Right lobe of liver (tissue), 4 donors: ENCODE measurements at regions not wholly inside any gene's neighbourhood (a gene's known extent, or its start where the extent isn't known, plus 50 kb on each side); places are given as distances from the start of the nearest gene placed in this dataset.

Experiments
- CTCF ChIP-seq, 4 donors: fragments of 200-600 bp in 3 of 4; fragments of 450-650 bp in 1 of 4; IDR thresholded peaks; one replicate each; pipeline versions ENCODE4 v1.5.1 to v1.8.0; 2016 to 2022; ENCODE audit warnings: antibody characterized with exemption in 4 of 4, mild to moderate bottlenecking in 2 of 4
- POLR2A ChIP-seq: fragments of 450-650 bp; IDR thresholded peaks from one replicate; pipeline ENCODE4 v1.6.1; 2017; ENCODE audit warnings: antibody characterized with exemption, mild to moderate bottlenecking
- donor health status: DM: no; HTN: no; CAD: no.
- donor health status: DM: no; HTN: no; CAD: no.
- donor health status: DM: no; HTN: yes; CAD: no.

GRCh38 chr9:3597792-3598191 is 72.0 kb upstream of the RFX3 start:
- TF ChIP-seq CTCF (IDR thresholded peaks at IDR 0.05), result no peak
- no peak for TF ChIP-seq POLR2A
